ENCODE measurements at regions not wholly inside any gene's neighbourhood (a gene's known extent, or its start where the extent isn't known, plus 50 kb on each side); places are given as distances from the start of the nearest gene placed in this dataset.

- H3K4me2 ChIP-seq (ENCODE audit: low read depth, low read length), result no peak overlapping the region
- ChIA-PET CTCF (ENCODE audit: low intra/inter-chr PET ratio, low total read pairs) (no interaction called here), POLR2A (no interaction called here)
- no peak overlapping the region for H2AFZ ChIP-seq (ENCODE audit: low read length)
- H3K9ac ChIP-seq (ENCODE audit: insufficient read depth, low read depth, low read length), result no peak overlapping the region
- no TSS peak for BruUV-seq (replicated peaks)
- H4K20me1 ChIP-seq (ENCODE audit: insufficient read depth, low read length), result no peaks in the 10 kb centered on the region
- H3K79me2 ChIP-seq (ENCODE audit: insufficient read depth, low read length), result no peaks in the 10 kb centered on the region
- WGBS (ENCODE audit: low lambda C conversion rate), result 8% methylated on average over 4 of the region's 4 CpGs
- ATAC-seq (no peak), FAIRE-seq (no peak), DNase-seq (ENCODE audit: low spot score) (no peak)
- intact Hi-C loops (cut with micrococcal nuclease; ENCODE audit: unreplicated experiment) (no loop called here), in situ Hi-C loops (cut with HindIII; ENCODE audit: extremely low pct_ligation_motif_present, low pct_unique_long_range_greater_than_20kb) (loop anchor here (25.0 kb wide), 1 partner anchor 804 kb away; no protein-coding TSS in a partner anchor)
- H3K4me1 ChIP-seq (ENCODE audit: insufficient read depth, low read length), result no peaks in the 10 kb centered on the region
- H3K27me3 ChIP-seq (ENCODE audit: control insufficient read depth in 1 of 2, insufficient read depth in 2 of 2, low read length in 2 of 2), result no peaks in the 10 kb centered on the region
- no peak overlapping the region for H3K4me3 ChIP-seq (replicated peaks in 1 of 3; ENCODE audit: insufficient read depth in 1 of 3, low read depth in 2 of 3, low read length in 3 of 3)
- H3K36me3 ChIP-seq (replicated peaks in 1 of 2; ENCODE audit: control insufficient read depth in 1 of 2, insufficient read depth in 2 of 2, low read length in 2 of 2), result no peaks in the 10 kb centered on the region
- no peaks in the 10 kb centered on the region for H3K9me3 ChIP-seq (ENCODE audit: low read length)
- TF ChIP-seq ZNF768 (CRISPR knock-in tag; IDR thresholded peaks at IDR 0.05) (no peak), PREB (CRISPR knock-in tag; IDR thresholded peaks at IDR 0.05) (no peak), ARHGAP35 (CRISPR knock-in tag; IDR thresholded peaks at IDR 0.05; ENCODE audit: borderline replicate concordance) (no peak), MTF1 (CRISPR knock-in tag; IDR thresholded peaks at IDR 0.05) (no peak), ZNF121 (CRISPR knock-in tag; IDR thresholded peaks at IDR 0.05) (no peak), KLF13 (CRISPR knock-in tag; IDR thresholded peaks at IDR 0.05) (no peak), TCF7 (IDR thresholded peaks at IDR 0.05; ENCODE audit: low read depth) (no peak), ZNF770 (CRISPR knock-in tag; IDR thresholded peaks at IDR 0.05) (no peak), KLF16 (CRISPR knock-in tag; IDR thresholded peaks at IDR 0.05) (no peak), ZNF180 (CRISPR knock-in tag; IDR thresholded peaks at IDR 0.05; ENCODE audit: borderline replicate concordance, low read depth) (no peak), STAT6 (CRISPR knock-in tag; IDR thresholded peaks at IDR 0.05; ENCODE audit: borderline replicate concordance) (no peak)
- TF ChIP-seq, protein P1, sequence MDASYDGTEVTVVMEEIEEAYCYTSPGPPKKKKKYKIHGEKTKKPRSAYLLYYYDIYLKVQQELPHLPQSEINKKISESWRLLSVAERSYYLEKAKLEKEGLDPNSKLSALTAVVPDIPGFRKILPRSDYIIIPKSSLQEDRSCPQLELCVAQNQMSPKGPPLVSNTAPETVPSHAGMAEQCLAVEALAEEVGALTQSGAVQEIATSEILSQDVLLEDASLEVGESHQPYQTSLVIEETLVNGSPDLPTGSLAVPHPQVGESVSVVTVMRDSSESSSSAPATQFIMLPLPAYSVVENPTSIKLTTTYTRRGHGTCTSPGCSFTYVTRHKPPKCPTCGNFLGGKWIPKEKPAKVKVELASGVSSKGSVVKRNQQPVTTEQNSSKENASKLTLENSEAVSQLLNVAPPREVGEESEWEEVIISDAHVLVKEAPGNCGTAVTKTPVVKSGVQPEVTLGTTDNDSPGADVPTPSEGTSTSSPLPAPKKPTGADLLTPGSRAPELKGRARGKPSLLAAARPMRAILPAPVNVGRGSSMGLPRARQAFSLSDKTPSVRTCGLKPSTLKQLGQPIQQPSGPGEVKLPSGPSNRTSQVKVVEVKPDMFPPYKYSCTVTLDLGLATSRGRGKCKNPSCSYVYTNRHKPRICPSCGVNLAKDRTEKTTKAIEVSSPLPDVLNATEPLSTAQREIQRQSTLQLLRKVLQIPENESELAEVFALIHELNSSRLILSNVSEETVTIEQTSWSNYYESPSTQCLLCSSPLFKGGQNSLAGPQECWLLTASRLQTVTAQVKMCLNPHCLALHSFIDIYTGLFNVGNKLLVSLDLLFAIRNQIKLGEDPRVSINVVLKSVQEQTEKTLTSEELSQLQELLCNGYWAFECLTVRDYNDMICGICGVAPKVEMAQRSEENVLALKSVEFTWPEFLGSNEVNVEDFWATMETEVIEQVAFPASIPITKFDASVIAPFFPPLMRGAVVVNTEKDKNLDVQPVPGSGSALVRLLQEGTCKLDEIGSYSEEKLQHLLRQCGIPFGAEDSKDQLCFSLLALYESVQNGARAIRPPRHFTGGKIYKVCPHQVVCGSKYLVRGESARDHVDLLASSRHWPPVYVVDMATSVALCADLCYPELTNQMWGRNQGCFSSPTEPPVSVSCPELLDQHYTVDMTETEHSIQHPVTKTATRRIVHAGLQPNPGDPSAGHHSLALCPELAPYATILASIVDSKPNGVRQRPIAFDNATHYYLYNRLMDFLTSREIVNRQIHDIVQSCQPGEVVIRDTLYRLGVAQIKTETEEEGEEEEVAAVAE (CRISPR knock-in tag; IDR thresholded peaks at IDR 0.05; ENCODE audit: borderline replicate concordance), result no peak
- H3K27ac ChIP-seq (ENCODE audit: extremely low read length, insufficient read depth, low read length), result no peak overlapping the region
Observed at GRCh38 chr12:13358391-13358905, 161.9 kb downstream of the EMP1 start.

All from HepG2 (cell line).